ENCODE measurements at regions not wholly inside any gene's neighbourhood (a gene's known extent, or its start where the extent isn't known, plus 50 kb on each side); places are given as distances from the start of the nearest gene placed in this dataset.

- DNase-seq (ENCODE audit: low read depth in 2 of 2): no peak
These were observed 144.0 kb upstream of the CIBAR2 start for GRCh38 chr16:85256190-85256739.

- DNase-seq (ENCODE audit: low read depth in 2 of 2): no peak
These were observed 145.2 kb upstream of the CIBAR2 start for GRCh38 chr16:85257483-85257882.

GRCh38 chr16:85258166-85258565, 145.9 kb upstream of the CIBAR2 start:
- DNase-seq (ENCODE audit: low read depth in 2 of 2): no peak

GRCh38 chr16:85258629-85259028, 146.4 kb upstream of the CIBAR2 start:
- no peak for DNase-seq (ENCODE audit: low read depth in 2 of 2)

GRCh38 chr16:85259115-85259831, 147.0 kb upstream of the CIBAR2 start:
- DNase-seq (ENCODE audit: low read depth in 2 of 2): no peak

- DNase-seq (ENCODE audit: low read depth in 2 of 2): no peak
These were observed 147.5 kb upstream of the CIBAR2 start for GRCh38 chr16:85259832-85260167.

GRCh38 chr16:85261204-85261603, 148.9 kb upstream of the CIBAR2 start:
- no peak for DNase-seq (ENCODE audit: low read depth in 2 of 2)

GRCh38 chr16:85261657-85262557, 149.6 kb upstream of the CIBAR2 start:
- DNase-seq (ENCODE audit: low read depth in 2 of 2): no peak

GRCh38 chr16:85262558-85263238, 150.4 kb upstream of the CIBAR2 start:
- DNase-seq (ENCODE audit: low read depth in 2 of 2): no peak

GRCh38 chr16:85263239-85263585, 150.9 kb upstream of the CIBAR2 start:
- DNase-seq (ENCODE audit: low read depth in 2 of 2): no peak

GRCh38 chr16:85264752-85265151, 152.5 kb upstream of the CIBAR2 start:
- DNase-seq (ENCODE audit: low read depth in 2 of 2): no peak

- DNase-seq (ENCODE audit: low read depth in 2 of 2): no peak
These were observed 153.0 kb upstream of the CIBAR2 start for GRCh38 chr16:85265161-85265784.

GRCh38 chr16:85265810-85266209, 153.5 kb upstream of the CIBAR2 start:
- no peak for DNase-seq (ENCODE audit: low read depth in 2 of 2)

GRCh38 chr16:85266857-85267256, 154.6 kb upstream of the CIBAR2 start:
- DNase-seq (ENCODE audit: low read depth in 2 of 2): no peak

- no peak for DNase-seq (ENCODE audit: low read depth in 2 of 2)
These were observed 155.2 kb upstream of the CIBAR2 start for GRCh38 chr16:85267414-85267945.

GRCh38 chr16:85269165-85269564, 156.9 kb upstream of the CIBAR2 start:
- no peak for DNase-seq (ENCODE audit: low read depth in 2 of 2)

GRCh38 chr16:85270374-85270773, 158.1 kb upstream of the CIBAR2 start:
- peak in 1 of 2 experiments; percentile 25 for DNase-seq (ENCODE audit: low read depth in 2 of 2)

GRCh38 chr16:85271198-85271597, 158.9 kb upstream of the CIBAR2 start:
- DNase-seq (ENCODE audit: low read depth in 2 of 2): no peak

- no peak for DNase-seq (ENCODE audit: low read depth in 2 of 2)
These were observed 161.0 kb upstream of the CIBAR2 start for GRCh38 chr16:85273293-85273692.

GRCh38 chr16:85274501-85274900, 162.2 kb upstream of the CIBAR2 start:
- DNase-seq (ENCODE audit: low read depth in 2 of 2): no peak

- DNase-seq (ENCODE audit: low read depth in 2 of 2): no peak
These were observed 162.7 kb upstream of the CIBAR2 start for GRCh38 chr16:85274924-85275323.

Data from fibroblast of skin of left biceps (primary cell).